K562 (cell line): ENCODE measurements at regions not wholly inside any gene's neighbourhood (a gene's known extent, or its start where the extent isn't known, plus 50 kb on each side); places are given as distances from the start of the nearest gene placed in this dataset.

ENCODE experiments used
- ARID1B ChIP-seq: fragments of 450-650 bp; IDR thresholded peaks from 2 replicates; pipeline ENCODE4 v1.6.1; 2016; ENCODE audit warnings: antibody characterized with exemption, mild to moderate bottlenecking, inconsistent platforms
- CTBP1 ChIP-seq: fragments of 450-650 bp; IDR thresholded peaks from 2 replicates; pipeline ENCODE4 v1.6.1; 2016; ENCODE audit warnings: borderline replicate concordance
- FOS ChIP-seq: IDR thresholded peaks from 3 replicates; pipeline ENCODE4 v1.6.1; 2011; ENCODE audit not compliant: insufficient read length; ENCODE audit errors: extremely low read depth
- MAFF ChIP-seq: IDR thresholded peaks from 2 replicates; pipeline ENCODE4 v1.6.1; 2012; ENCODE audit warnings: low read length, improper control_type of control experiment
- MTF1 ChIP-seq: fragments of 250-450 bp; sonication (Bioruptor Pico); IDR thresholded peaks from 2 replicates; pipeline ENCODE4 v1.9.0; 2021; ENCODE audit warnings: moderate library complexity, mild to moderate bottlenecking, inconsistent platforms, borderline replicate concordance
- TARDBP ChIP-seq: fragments of 450-650 bp; IDR thresholded peaks from 2 replicates; pipeline ENCODE4 v1.6.1; 2016
- ZNF79 ChIP-seq: fragments of 250-450 bp; sonication (Bioruptor Pico); IDR thresholded peaks from 2 replicates; pipeline ENCODE4 v1.4.0; 2020; ENCODE audit warnings: low read depth, mild to moderate bottlenecking, moderate library complexity
- TF ChIP-seq, protein P1 (sequence below): fragments of 250-450 bp; sonication (Bioruptor Pico); IDR thresholded peaks from 2 replicates; pipeline ENCODE4 v1.4.0; 2020; ENCODE audit warnings: mild to moderate bottlenecking

DNA sequence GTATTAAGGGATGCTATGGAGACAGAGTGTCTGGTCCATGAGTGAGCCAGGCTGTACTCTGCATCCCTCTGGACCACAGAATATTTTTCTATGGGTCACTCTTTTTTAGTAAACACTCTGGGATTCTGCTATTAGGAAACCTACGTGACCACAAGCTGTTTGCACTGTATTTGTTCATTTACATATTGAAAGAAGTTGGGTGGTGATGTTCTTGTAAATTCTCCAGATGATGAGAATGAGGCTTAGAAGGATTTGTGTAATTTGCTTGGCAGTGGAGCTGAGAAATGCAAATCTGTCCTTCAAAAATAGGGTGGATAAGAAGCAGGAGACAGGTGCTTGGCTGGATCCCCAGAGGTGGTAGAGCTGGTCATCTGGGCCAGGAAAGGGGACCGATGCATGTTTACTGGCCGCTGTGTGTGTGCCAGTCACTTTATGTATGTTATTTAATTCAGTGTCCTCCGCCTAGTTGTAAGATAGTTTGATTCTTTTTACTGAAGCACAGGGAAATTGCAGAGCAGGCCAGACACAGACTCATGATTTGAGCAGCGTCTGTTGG lies 63.7 kb upstream of the HEPHL1 start:
- no peak for TF ChIP-seq MAFF
- TF ChIP-seq CTBP1, result no peak
- no peak for TF ChIP-seq ARID1B
- TF ChIP-seq, protein P1, sequence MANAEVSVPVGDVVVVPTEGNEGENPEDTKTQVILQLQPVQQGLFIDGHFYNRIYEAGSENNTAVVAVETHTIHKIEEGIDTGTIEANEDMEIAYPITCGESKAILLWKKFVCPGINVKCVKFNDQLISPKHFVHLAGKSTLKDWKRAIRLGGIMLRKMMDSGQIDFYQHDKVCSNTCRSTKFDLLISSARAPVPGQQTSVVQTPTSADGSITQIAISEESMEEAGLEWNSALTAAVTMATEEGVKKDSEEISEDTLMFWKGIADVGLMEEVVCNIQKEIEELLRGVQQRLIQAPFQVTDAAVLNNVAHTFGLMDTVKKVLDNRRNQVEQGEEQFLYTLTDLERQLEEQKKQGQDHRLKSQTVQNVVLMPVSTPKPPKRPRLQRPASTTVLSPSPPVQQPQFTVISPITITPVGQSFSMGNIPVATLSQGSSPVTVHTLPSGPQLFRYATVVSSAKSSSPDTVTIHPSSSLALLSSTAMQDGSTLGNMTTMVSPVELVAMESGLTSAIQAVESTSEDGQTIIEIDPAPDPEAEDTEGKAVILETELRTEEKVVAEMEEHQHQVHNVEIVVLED (CRISPR knock-in tag), result no peak
- no peak for TF ChIP-seq TARDBP
- no peak for TF ChIP-seq ZNF79
- no peak for TF ChIP-seq MTF1 (CRISPR knock-in tag)
- no peak for TF ChIP-seq FOS
